Neutrophil (primary cell): ENCODE measurements at regions not wholly inside any gene's neighbourhood (a gene's known extent, or its start where the extent isn't known, plus 50 kb on each side); places are given as distances from the start of the nearest gene placed in this dataset.
"Not testable (repeated sequence)": the region's sequence is repeated elsewhere in the genome, so short reads cannot be mapped to it uniquely, and the experiment has no call there.

Experiments used
- H3K27ac ChIP-seq: fragments of 200-600 bp; sonication (generic); 2 replicates; pipeline ENCODE4 v1.5.1; 2016; ENCODE audit warnings: mild to moderate bottlenecking, moderate library complexity
- H3K27me3 ChIP-seq: fragments of 200-600 bp; sonication (generic); 2 replicates; pipeline ENCODE4 v1.6.0; 2016; ENCODE audit warnings: mild to moderate bottlenecking
- H3K36me3 ChIP-seq: fragments of 200-600 bp; sonication (generic); 2 replicates; pipeline ENCODE4 v1.5.1; 2017
- H3K4me1 ChIP-seq, 2 experiments: fragments of 200-600 bp in 1 of 2; sonication (generic) in 1 of 2; 1 replicate in 1 of 2; 2 replicates in 1 of 2; pipeline versions ENCODE4 v1.5.1 to v1.6.1; 2013 to 2016; ENCODE audit warnings: low read depth in 1 of 2, low read length in 1 of 2, mild to moderate bottlenecking in 1 of 2, moderate library complexity in 1 of 2; ENCODE audit not compliant: control insufficient read depth in 1 of 2, insufficient read depth in 1 of 2
- H3K4me3 ChIP-seq, 2 experiments: fragments of 200-600 bp in 1 of 2; sonication (generic) in 1 of 2; 1 replicate in 1 of 2; 2 replicates in 1 of 2; pipeline ENCODE4 v1.5.1; 2013 to 2016; ENCODE audit warnings: low read depth in 1 of 2, low read length in 1 of 2, mild to moderate bottlenecking in 1 of 2, moderate library complexity in 1 of 2
- H3K9me3 ChIP-seq: fragments of 200-600 bp; sonication (generic); 2 replicates; pipeline ENCODE4 v1.5.1; 2016
- CTCF ChIP-seq: fragments of 200-600 bp; sonication (generic); IDR thresholded peaks from 2 replicates; pipeline ENCODE4 v1.5.1; 2016; ENCODE audit warnings: antibody characterized with exemption

GRCh38 chr13:58369936-58370335 is 738.4 kb downstream of the PCDH17 start:
- H3K27ac ChIP-seq, result no peak overlapping the region
- no peak overlapping the region for H3K4me3 ChIP-seq
- no peaks in the 10 kb centered on the region for H3K36me3 ChIP-seq
- no peak for TF ChIP-seq CTCF
- H3K9me3 ChIP-seq, result no peaks in the 10 kb centered on the region
- H3K27me3 ChIP-seq, result no peaks in the 10 kb centered on the region
- no peaks in the 10 kb centered on the region for H3K4me1 ChIP-seq

DNA sequence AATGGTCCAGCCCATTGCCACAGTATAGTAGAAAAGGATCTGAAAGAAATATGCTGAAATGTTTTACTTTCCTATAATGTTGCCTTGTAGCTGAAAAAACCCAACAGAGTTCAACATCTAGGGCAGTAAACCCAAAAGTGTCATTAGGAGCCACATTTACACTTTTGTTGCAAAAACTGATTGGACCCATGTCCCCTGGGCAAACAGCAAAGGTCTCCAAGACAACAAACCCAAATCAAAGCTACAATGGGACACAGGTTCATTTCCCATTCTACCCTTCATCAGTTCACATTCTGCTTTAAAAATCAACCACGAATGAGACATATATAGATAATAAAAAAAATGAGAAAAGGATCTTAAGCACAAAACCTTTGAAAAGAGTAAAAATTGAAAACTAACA is 744.8 kb downstream of the PCDH17 start:
- TF ChIP-seq CTCF, result no peak
- H3K4me3 ChIP-seq, result no peak overlapping the region
- no peaks in the 10 kb centered on the region for H3K4me1 ChIP-seq
- H3K9me3 ChIP-seq, result no peaks in the 10 kb centered on the region
- H3K27me3 ChIP-seq, result no peaks in the 10 kb centered on the region
- no peak overlapping the region for H3K27ac ChIP-seq
- no peaks in the 10 kb centered on the region for H3K36me3 ChIP-seq

DNA sequence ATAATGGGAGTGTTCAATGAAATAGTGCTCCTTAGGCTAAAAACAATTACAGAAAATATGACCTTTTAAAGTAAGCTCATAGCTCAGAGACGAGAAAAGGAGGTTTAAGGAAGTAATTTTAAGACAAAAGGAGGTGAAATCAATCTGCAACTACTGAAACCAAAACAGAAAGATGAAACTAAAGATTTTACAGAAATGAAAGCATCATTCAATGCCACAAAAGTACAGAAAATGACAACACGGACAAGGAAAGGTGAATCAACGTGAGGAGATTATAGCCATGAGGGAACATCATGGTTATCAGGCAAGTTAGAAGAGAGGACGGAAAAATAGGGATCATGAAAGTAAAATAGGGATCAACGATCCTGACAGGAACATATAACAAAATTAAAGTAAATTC is 745.2 kb downstream of the PCDH17 start:
- Histone ChIP-seq H3K27me3 (no peaks in the 10 kb centered on the region), H3K4me3 (no peak overlapping the region), H3K36me3 (no peaks in the 10 kb centered on the region), H3K9me3 (no peaks in the 10 kb centered on the region), H3K27ac (no peak overlapping the region), H3K4me1 (no peaks in the 10 kb centered on the region)
- TF ChIP-seq CTCF, result no peak

DNA sequence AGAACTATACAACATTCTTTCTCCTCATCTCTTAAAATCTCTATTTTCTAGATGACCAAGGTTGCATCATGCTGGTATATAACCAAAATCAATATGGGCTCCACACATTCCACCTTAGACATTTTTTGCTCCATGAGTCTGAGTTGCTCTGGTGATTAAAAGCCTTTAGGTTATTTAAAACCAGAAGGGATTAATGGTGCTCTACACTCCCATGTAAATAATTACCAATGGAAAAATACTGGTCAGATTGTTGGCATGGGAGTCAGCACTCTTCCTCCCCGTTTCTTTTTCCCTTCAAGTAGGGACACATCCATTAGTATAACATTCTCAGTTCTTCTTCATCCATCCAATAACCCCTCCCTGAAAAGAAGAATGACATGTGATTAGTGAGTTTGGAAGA is 747.7 kb downstream of the PCDH17 start:
- no peak for TF ChIP-seq CTCF
- no peaks in the 10 kb centered on the region for H3K36me3 ChIP-seq
- no peaks in the 10 kb centered on the region for H3K9me3 ChIP-seq
- H3K27ac ChIP-seq, result no peak overlapping the region
- no peak overlapping the region for H3K4me3 ChIP-seq
- H3K4me1 ChIP-seq, result no peaks in the 10 kb centered on the region
- no peaks in the 10 kb centered on the region for H3K27me3 ChIP-seq

- not testable (repeated sequence) for H3K9me3 ChIP-seq, H3K27me3 ChIP-seq, H3K36me3 ChIP-seq, H3K4me1 ChIP-seq, H3K4me3 ChIP-seq, H3K27ac ChIP-seq
Measured at GRCh38 chr13:58385336-58385735, 753.8 kb downstream of the PCDH17 start.

- no peaks in the 10 kb centered on the region for H3K4me1 ChIP-seq
- H3K27ac ChIP-seq, result no peak overlapping the region
- no peaks in the 10 kb centered on the region for H3K9me3 ChIP-seq
- no peaks in the 10 kb centered on the region for H3K36me3 ChIP-seq
- TF ChIP-seq CTCF, result no peak
- no peak overlapping the region for H3K4me3 ChIP-seq
- H3K27me3 ChIP-seq, result no peaks in the 10 kb centered on the region
Measured at GRCh38 chr13:58397596-58398387, 766.2 kb downstream of the PCDH17 start.
